HTR-8/SVneo (cell line): ENCODE measurements at regions not wholly inside any gene's neighbourhood (a gene's known extent, or its start where the extent isn't known, plus 50 kb on each side); places are given as distances from the start of the nearest gene placed in this dataset.

Source experiments
- DNase-seq: peaks from one replicate; pipeline ENCODE4 v3.0.0; 2011; ENCODE audit warnings: low spot score, mixed read lengths; ENCODE audit not compliant: insufficient read length
- FAIRE-seq: peaks from 2 replicates; lab custom pipeline; 2011; peaks lifted over from hg19 to GRCh38; lab: Jason Lieb, UNC

- no peak for FAIRE-seq
- no peak for DNase-seq
These were observed 84.2 kb downstream of the KCNRG start for GRCh38 chr13:50099473-50099872.

- FAIRE-seq: no peak
- no peak for DNase-seq
These were observed 86.3 kb downstream of the KCNRG start for GRCh38 chr13:50101590-50101989.

GRCh38 chr13:50104493-50104892, 89.2 kb downstream of the KCNRG start:
- DNase-seq: no peak
- no peak for FAIRE-seq

GRCh38 chr13:50106559-50106958, 91.3 kb downstream of the KCNRG start:
- no peak for FAIRE-seq
- no peak for DNase-seq

GRCh38 chr13:50107205-50107604, 92.0 kb downstream of the KCNRG start:
- FAIRE-seq: no peak
- DNase-seq: no peak

- DNase-seq: no peak
- no peak for FAIRE-seq
These were observed 99.7 kb downstream of the KCNRG start for GRCh38 chr13:50114961-50115360.

- DNase-seq (no peak), FAIRE-seq (no peak)
These were observed 100.5 kb downstream of the KCNRG start for GRCh38 chr13:50115695-50116094.

GRCh38 chr13:50116430-50116973, 101.3 kb downstream of the KCNRG start:
- no peak for DNase-seq
- FAIRE-seq: no peak

GRCh38 chr13:50119591-50119990, 104.3 kb downstream of the KCNRG start:
- DNase-seq (no peak), FAIRE-seq (no peak)

- FAIRE-seq: no peak
- no peak for DNase-seq
These were observed 107.2 kb downstream of the KCNRG start for GRCh38 chr13:50122455-50122854.

- no peak for DNase-seq
- FAIRE-seq: no peak
These were observed 107.8 kb downstream of the KCNRG start for GRCh38 chr13:50123002-50123401.

- no peak for DNase-seq
- FAIRE-seq: no peak
These were observed 108.2 kb downstream of the KCNRG start for GRCh38 chr13:50123515-50123861.

- DNase-seq (peak; percentile 85), FAIRE-seq (peak; percentile 13)
These were observed 108.8 kb downstream of the KCNRG start for GRCh38 chr13:50123862-50124535.

GRCh38 chr13:50124536-50125303, 109.5 kb downstream of the KCNRG start:
- DNase-seq (no peak), FAIRE-seq (peak; percentile 40)

GRCh38 chr13:50125304-50125553, 110.0 kb downstream of the KCNRG start:
- DNase-seq: no peak
- no peak for FAIRE-seq

- FAIRE-seq: no peak
- DNase-seq: peak; percentile 48
These were observed 110.5 kb downstream of the KCNRG start for GRCh38 chr13:50125554-50126262.

GRCh38 chr13:50126263-50126992, 111.2 kb downstream of the KCNRG start:
- FAIRE-seq (no peak), DNase-seq (no peak)

GRCh38 chr13:50126993-50127725, 111.9 kb downstream of the KCNRG start:
- no peak for DNase-seq
- FAIRE-seq: no peak

- no peak for FAIRE-seq
- DNase-seq: no peak
These were observed 112.6 kb downstream of the KCNRG start for GRCh38 chr13:50127726-50128291.
